Hepatocyte (in vitro differentiated cells): ENCODE measurements at regions not wholly inside any gene's neighbourhood (a gene's known extent, or its start where the extent isn't known, plus 50 kb on each side); places are given as distances from the start of the nearest gene placed in this dataset.

Experiments used
- EZH2 ChIP-seq: fragments of 200-600 bp; sonication (generic); IDR thresholded peaks from 2 replicates; pipeline ENCODE4 v1.6.1; 2016; ENCODE audit warnings: antibody characterized with exemption, mild to moderate bottlenecking, borderline replicate concordance
- EZH2phosphoT487 ChIP-seq: fragments of 200-600 bp; sonication (generic); IDR thresholded peaks from one replicate; pipeline ENCODE4 v1.6.1; 2018; ENCODE audit warnings: antibody characterized with exemption, mild to moderate bottlenecking, low read depth, moderate library complexity; ENCODE audit not compliant: unreplicated experiment, severe bottlenecking
- TF ChIP-seq, protein P1 (sequence below): fragments of 200-600 bp; sonication (generic); IDR thresholded peaks from 2 replicates; pipeline ENCODE4 v1.5.1; 2016; ENCODE audit warnings: antibody characterized with exemption, mild to moderate bottlenecking; ENCODE audit not compliant: poor library complexity

DNA sequence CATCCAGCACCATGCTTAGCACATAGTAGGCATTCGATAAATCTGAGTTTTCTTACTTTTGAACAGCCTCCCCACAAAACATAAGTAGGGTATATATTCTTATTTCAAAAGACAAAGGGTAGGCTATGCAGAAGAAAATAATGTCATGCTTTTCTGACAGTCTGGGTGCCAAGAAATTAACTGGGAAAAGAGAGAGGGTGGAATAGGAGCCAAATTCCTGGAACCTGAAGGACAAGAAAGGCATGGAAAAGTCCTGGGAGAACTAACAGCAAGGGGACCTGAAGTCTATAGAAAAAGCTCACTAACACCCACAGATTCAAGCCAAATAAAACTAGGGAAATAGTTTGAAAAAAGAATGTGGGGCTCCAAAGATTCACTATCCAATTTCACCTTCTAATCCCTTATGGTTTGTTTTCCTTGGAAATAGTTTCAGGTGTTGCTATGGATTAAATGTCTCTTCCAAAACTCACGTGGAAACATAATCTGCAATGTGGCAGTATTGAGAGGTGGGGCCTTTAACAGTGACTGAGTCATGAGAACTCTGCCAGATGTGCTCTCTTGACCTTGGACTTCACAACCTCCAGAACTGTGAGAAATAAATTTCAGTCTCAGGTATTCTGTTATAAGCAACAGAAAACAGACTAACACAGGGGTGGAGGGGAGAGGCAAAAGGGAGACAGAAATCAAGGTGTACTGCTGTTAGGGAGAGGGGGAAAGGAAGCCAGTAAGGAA, 173.3 kb upstream of the ARHGEF9 start:
- TF ChIP-seq, protein P1, sequence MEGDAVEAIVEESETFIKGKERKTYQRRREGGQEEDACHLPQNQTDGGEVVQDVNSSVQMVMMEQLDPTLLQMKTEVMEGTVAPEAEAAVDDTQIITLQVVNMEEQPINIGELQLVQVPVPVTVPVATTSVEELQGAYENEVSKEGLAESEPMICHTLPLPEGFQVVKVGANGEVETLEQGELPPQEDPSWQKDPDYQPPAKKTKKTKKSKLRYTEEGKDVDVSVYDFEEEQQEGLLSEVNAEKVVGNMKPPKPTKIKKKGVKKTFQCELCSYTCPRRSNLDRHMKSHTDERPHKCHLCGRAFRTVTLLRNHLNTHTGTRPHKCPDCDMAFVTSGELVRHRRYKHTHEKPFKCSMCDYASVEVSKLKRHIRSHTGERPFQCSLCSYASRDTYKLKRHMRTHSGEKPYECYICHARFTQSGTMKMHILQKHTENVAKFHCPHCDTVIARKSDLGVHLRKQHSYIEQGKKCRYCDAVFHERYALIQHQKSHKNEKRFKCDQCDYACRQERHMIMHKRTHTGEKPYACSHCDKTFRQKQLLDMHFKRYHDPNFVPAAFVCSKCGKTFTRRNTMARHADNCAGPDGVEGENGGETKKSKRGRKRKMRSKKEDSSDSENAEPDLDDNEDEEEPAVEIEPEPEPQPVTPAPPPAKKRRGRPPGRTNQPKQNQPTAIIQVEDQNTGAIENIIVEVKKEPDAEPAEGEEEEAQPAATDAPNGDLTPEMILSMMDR: no peak
- TF ChIP-seq EZH2: no peak
- no peak for TF ChIP-seq EZH2phosphoT487
